H9 (cell line): ENCODE measurements at regions not wholly inside any gene's neighbourhood (a gene's known extent, or its start where the extent isn't known, plus 50 kb on each side); places are given as distances from the start of the nearest gene placed in this dataset.

ENCODE experiments used
- DNase-seq: peaks from one replicate; pipeline ENCODE4 v3.0.0-alpha.2; 2017
- H2AFZ ChIP-seq: one replicate; pipeline ENCODE4 v1.6.1; 2013; ENCODE audit warnings: mild to moderate bottlenecking, low read length, control low read depth, moderate library complexity
- H2AK5ac ChIP-seq: 2 replicates; pipeline ENCODE4 v1.6.1; 2013; ENCODE audit warnings: low read length, control low read depth, mixed read lengths; ENCODE audit not compliant: insufficient read length
- H2BK120ac ChIP-seq: one replicate; pipeline ENCODE4 v1.6.1; 2013; ENCODE audit warnings: low read depth, mild to moderate bottlenecking, low read length, control low read depth, inconsistent platforms; ENCODE audit not compliant: poor library complexity, severe bottlenecking
- H2BK12ac ChIP-seq: 2 replicates; pipeline ENCODE4 v1.6.1; 2013; ENCODE audit warnings: low read length, control low read depth, mixed read lengths, low read depth; ENCODE audit not compliant: insufficient read length
- H2BK15ac ChIP-seq: 2 replicates; pipeline ENCODE4 v1.6.1; 2013; ENCODE audit warnings: low read depth, low read length, control low read depth
- H2BK20ac ChIP-seq: one replicate; pipeline ENCODE4 v1.6.1; 2013; ENCODE audit warnings: low read depth, mild to moderate bottlenecking, low read length, control low read depth, inconsistent platforms; ENCODE audit not compliant: poor library complexity, severe bottlenecking
- H2BK5ac ChIP-seq: 2 replicates; pipeline ENCODE4 v1.6.1; 2013; ENCODE audit warnings: low read length, control low read depth, mixed read lengths; ENCODE audit not compliant: insufficient read length
- H3K14ac ChIP-seq: 2 replicates; pipeline ENCODE4 v1.6.1; 2013; ENCODE audit warnings: low read length, control low read depth; ENCODE audit not compliant: insufficient read depth
- H3K18ac ChIP-seq: 2 replicates; pipeline ENCODE4 v1.6.1; 2013; ENCODE audit warnings: low read depth, mild to moderate bottlenecking, mixed read lengths, low read length, control low read depth; ENCODE audit not compliant: insufficient read length
- H3K23ac ChIP-seq: 2 replicates; pipeline ENCODE4 v1.6.1; 2013; ENCODE audit warnings: low read length, control low read depth, mixed read lengths, low read depth; ENCODE audit not compliant: insufficient read length
- H3K23me2 ChIP-seq: 2 replicates; pipeline ENCODE4 v1.6.1; 2013; ENCODE audit warnings: low read depth, mild to moderate bottlenecking, mixed read lengths, low read length, control low read depth; ENCODE audit not compliant: insufficient read length, poor library complexity, severe bottlenecking
- H3K27ac ChIP-seq: 2 replicates; pipeline ENCODE4 v1.5.1; 2013; ENCODE audit warnings: low read length, control low read depth, mixed read lengths, low read depth; ENCODE audit not compliant: insufficient read length
- H3K27me3 ChIP-seq: 2 replicates; pipeline ENCODE4 v1.6.1; 2013; ENCODE audit warnings: low read length, control low read depth, inconsistent platforms; ENCODE audit not compliant: insufficient read depth
- H3K4ac ChIP-seq: 2 replicates; pipeline ENCODE4 v1.6.1; 2013; ENCODE audit warnings: low read depth, mild to moderate bottlenecking, control low read depth, inconsistent platforms, low read length, moderate library complexity
- H3K4me1 ChIP-seq: 2 replicates; pipeline ENCODE4 v1.6.1; 2013; ENCODE audit warnings: low read length, control low read depth, inconsistent platforms; ENCODE audit not compliant: insufficient read depth
- H3K4me2 ChIP-seq: 2 replicates; pipeline ENCODE4 v1.6.1; 2013; ENCODE audit warnings: low read length, control low read depth, mixed read lengths; ENCODE audit not compliant: insufficient read length, insufficient read depth
- H3K56ac ChIP-seq: 2 replicates; pipeline ENCODE4 v1.6.1; 2013; ENCODE audit warnings: low read depth, mild to moderate bottlenecking, mixed read lengths, low read length, control low read depth; ENCODE audit not compliant: insufficient read length
- H3K79me1 ChIP-seq: 2 replicates; pipeline ENCODE4 v1.6.1; 2013; ENCODE audit warnings: low read depth, mild to moderate bottlenecking, moderate library complexity, low read length, control low read depth, inconsistent platforms; ENCODE audit not compliant: insufficient read depth, poor library complexity, severe bottlenecking
- H3K79me2 ChIP-seq: 2 replicates; pipeline ENCODE4 v1.6.1; 2013; ENCODE audit warnings: low read length, control low read depth, inconsistent platforms; ENCODE audit not compliant: insufficient read depth
- H3K9ac ChIP-seq: 2 replicates; pipeline ENCODE4 v1.6.1; 2013; ENCODE audit warnings: low read length, control low read depth, mixed read lengths; ENCODE audit not compliant: insufficient read length; ENCODE audit errors: extremely low read depth
- H3K9me3 ChIP-seq: one replicate; pipeline ENCODE4 v1.6.1; 2013; ENCODE audit warnings: low read depth, low read length, inconsistent platforms; ENCODE audit not compliant: control insufficient read depth
- H3T11ph ChIP-seq: one replicate; pipeline ENCODE4 v1.6.1; 2013; ENCODE audit warnings: mild to moderate bottlenecking, low read length, control low read depth, inconsistent platforms
- H4K20me1 ChIP-seq: one replicate; pipeline ENCODE4 v1.6.1; 2013; ENCODE audit not compliant: control insufficient read depth, insufficient read length, insufficient read depth
- H4K5ac ChIP-seq: 2 replicates; pipeline ENCODE4 v1.6.1; 2013; ENCODE audit warnings: low read depth, mild to moderate bottlenecking, mixed read lengths, low read length, control low read depth; ENCODE audit not compliant: insufficient read length
- H4K8ac ChIP-seq: replicated peaks from 2 replicates; pipeline ENCODE4 v1.6.1; 2013; ENCODE audit warnings: low read length, control low read depth, mixed read lengths, low read depth; ENCODE audit not compliant: insufficient read length
- H4K91ac ChIP-seq: 2 replicates; pipeline ENCODE4 v1.6.1; 2013; ENCODE audit warnings: low read depth, mild to moderate bottlenecking, moderate library complexity, mixed read lengths, low read length, control low read depth; ENCODE audit not compliant: insufficient read length
- H3K27ac Mint-ChIP-seq, 3 experiments: 2 replicates in 2 of 3; 3 replicates in 1 of 3; pipeline ENCODE4 v1.8.0; 2020 to 2021; ENCODE audit warnings: mixed read lengths in 3 of 3, mild to moderate bottlenecking in 1 of 3, moderate library complexity in 1 of 3
- H3K27me3 Mint-ChIP-seq: 2 replicates; pipeline ENCODE4 v1.8.0; 2021; ENCODE audit warnings: low read depth, mild to moderate bottlenecking, moderate library complexity, mixed read lengths
- H3K36me3 Mint-ChIP-seq, 3 experiments: 2 replicates in 2 of 3; 3 replicates in 1 of 3; pipeline ENCODE4 v1.8.0; 2020 to 2021; ENCODE audit warnings: low read depth in 3 of 3, mixed read lengths in 3 of 3; ENCODE audit not compliant: insufficient read depth in 1 of 3
- H3K4me1 Mint-ChIP-seq, 2 experiments: 2 replicates each; pipeline ENCODE4 v1.8.0; 2020; ENCODE audit warnings: mixed read lengths in 2 of 2
- H3K4me3 Mint-ChIP-seq, 2 experiments: 2 replicates in 1 of 2; 3 replicates in 1 of 2; pipeline ENCODE4 v1.8.0; 2020 to 2021; ENCODE audit warnings: mild to moderate bottlenecking in 2 of 2, mixed read lengths in 2 of 2, moderate library complexity in 1 of 2
- H3K9me3 Mint-ChIP-seq, 2 experiments: 2 replicates in 1 of 2; 3 replicates in 1 of 2; pipeline ENCODE4 v1.8.0; 2020; ENCODE audit warnings: mild to moderate bottlenecking in 2 of 2, mixed read lengths in 2 of 2, moderate library complexity in 1 of 2
- WGBS: extraction: QIAGEN DNeasy Blood & Tissue Kit; methylation state at CpG from one replicate; pipeline ENCODE4 v1.1.7; 2013; ENCODE audit warnings: missing lambda C conversion rate, low lambda C conversion rate, mixed read lengths; ENCODE audit not compliant: insufficient read length; ENCODE audit errors: extremely low coverage; 5-methylcytosine and 5-hydroxymethylcytosine counted together
- TF ChIP-seq, protein P1 (sequence below): fragments of 200-600 bp; sonication (generic); conservative IDR thresholded peaks from 3 replicates; pipeline ENCODE4 v1.8.0; 2021; ENCODE audit warnings: antibody characterized with exemption, mild to moderate bottlenecking

- H3T11ph ChIP-seq = no peak overlapping the region
- no CpG with 5 or more reads among the region's 3 CpGs for WGBS
- no peak overlapping the region for H2AFZ ChIP-seq
- no peak overlapping the region for H2BK12ac ChIP-seq
- H4K91ac ChIP-seq = no peak overlapping the region
- TF ChIP-seq, protein P1, sequence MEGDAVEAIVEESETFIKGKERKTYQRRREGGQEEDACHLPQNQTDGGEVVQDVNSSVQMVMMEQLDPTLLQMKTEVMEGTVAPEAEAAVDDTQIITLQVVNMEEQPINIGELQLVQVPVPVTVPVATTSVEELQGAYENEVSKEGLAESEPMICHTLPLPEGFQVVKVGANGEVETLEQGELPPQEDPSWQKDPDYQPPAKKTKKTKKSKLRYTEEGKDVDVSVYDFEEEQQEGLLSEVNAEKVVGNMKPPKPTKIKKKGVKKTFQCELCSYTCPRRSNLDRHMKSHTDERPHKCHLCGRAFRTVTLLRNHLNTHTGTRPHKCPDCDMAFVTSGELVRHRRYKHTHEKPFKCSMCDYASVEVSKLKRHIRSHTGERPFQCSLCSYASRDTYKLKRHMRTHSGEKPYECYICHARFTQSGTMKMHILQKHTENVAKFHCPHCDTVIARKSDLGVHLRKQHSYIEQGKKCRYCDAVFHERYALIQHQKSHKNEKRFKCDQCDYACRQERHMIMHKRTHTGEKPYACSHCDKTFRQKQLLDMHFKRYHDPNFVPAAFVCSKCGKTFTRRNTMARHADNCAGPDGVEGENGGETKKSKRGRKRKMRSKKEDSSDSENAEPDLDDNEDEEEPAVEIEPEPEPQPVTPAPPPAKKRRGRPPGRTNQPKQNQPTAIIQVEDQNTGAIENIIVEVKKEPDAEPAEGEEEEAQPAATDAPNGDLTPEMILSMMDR = no peak
- H3K4me1 ChIP-seq = peaks cover 2% of the 10 kb centered on the region; the same call in 1 of the 2 replicates
- H3K9me3 ChIP-seq = no peaks in the 10 kb centered on the region
- no peak overlapping the region for H3K27ac ChIP-seq
- no peak overlapping the region for H4K8ac ChIP-seq
- H3K9ac ChIP-seq = no peak overlapping the region
- DNase-seq = no peak
- H2AK5ac ChIP-seq = no peak overlapping the region
- H3K4me2 ChIP-seq = no peak overlapping the region
- Mint-ChIP-seq H3K27ac (no peak overlapping the region), H3K36me3 (no peaks in the 10 kb centered on the region), H3K9me3 (no peaks in the 10 kb centered on the region), H3K4me1 (peaks cover 28 to 29% of the 10 kb centered on the region in 2 experiments), H3K4me3 (no peak overlapping the region), H3K27me3 (no peaks in the 10 kb centered on the region)
- no peaks in the 10 kb centered on the region for H3K79me2 ChIP-seq
- no peak overlapping the region for H4K5ac ChIP-seq
- no peak overlapping the region for H3K4ac ChIP-seq
- no peaks in the 10 kb centered on the region for H3K27me3 ChIP-seq
- no peaks in the 10 kb centered on the region for H3K79me1 ChIP-seq
- no peaks in the 10 kb centered on the region for H3K23me2 ChIP-seq
- H3K18ac ChIP-seq = no peak overlapping the region
- no peak overlapping the region for H3K23ac ChIP-seq
- H2BK15ac ChIP-seq = no peak overlapping the region
- no peak overlapping the region for H3K56ac ChIP-seq
- no peak overlapping the region for H2BK120ac ChIP-seq
- H3K14ac ChIP-seq = no peak overlapping the region
- no peak overlapping the region for H2BK20ac ChIP-seq
- no peaks in the 10 kb centered on the region for H4K20me1 ChIP-seq
- no peak overlapping the region for H2BK5ac ChIP-seq
Observed at GRCh38 chr1:195738966-195739650, 869.1 kb downstream of the KCNT2 start.
